ENCODE measurements at regions not wholly inside any gene's neighbourhood (a gene's known extent, or its start where the extent isn't known, plus 50 kb on each side); places are given as distances from the start of the nearest gene placed in this dataset.

DNA sequence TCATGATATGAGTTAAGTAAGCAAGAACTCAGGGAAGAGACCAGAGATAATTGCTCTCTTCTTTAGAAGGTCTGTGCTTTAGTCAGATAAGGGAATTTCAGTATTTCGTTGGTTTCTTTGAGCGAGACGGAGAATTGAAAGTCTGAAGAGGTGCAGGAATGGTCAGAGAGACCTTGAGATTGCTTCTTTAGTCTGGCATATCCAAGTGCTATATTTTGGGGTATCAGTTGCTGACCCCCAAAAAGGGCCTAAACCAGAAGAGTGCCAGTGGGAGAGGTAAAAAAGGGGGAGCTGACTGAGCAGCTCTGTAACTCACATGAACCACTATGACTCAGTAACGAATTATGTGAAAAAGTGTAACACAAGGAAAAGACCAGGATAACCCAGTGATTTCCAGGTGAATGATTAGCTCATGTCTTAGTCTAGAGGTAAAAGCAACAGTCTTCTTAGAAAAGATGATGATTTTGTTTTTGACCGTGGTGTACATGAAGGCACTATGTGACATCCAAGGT, 932.9 kb downstream of the TDRD15 start:
- Histone ChIP-seq H3K4me3 (ENCODE audit: low read length) (no peak overlapping the region), H3K79me2 (ENCODE audit: control insufficient read depth, low read length) (no peaks in the 10 kb centered on the region), H3K27me3 (ENCODE audit: control insufficient read depth, low read length) (no peaks in the 10 kb centered on the region), H3K36me3 (ENCODE audit: control insufficient read depth, low read length) (no peaks in the 10 kb centered on the region), H3K27ac (ENCODE audit: low read depth, low read length) (no peak overlapping the region), H4K20me1 (ENCODE audit: control insufficient read depth, insufficient read depth, low read depth, low read length) (no peaks in the 10 kb centered on the region), H3K9me2 (replicated peaks; ENCODE audit: control insufficient read depth, low read length) (no peaks in the 10 kb centered on the region), H3K4me1 (ENCODE audit: control insufficient read depth, low read length) (no peaks in the 10 kb centered on the region), H3K4me2 (ENCODE audit: low read length) (no peak overlapping the region), H3F3A (ENCODE audit: control insufficient read depth, insufficient read depth) (no peaks in the 10 kb centered on the region), H3K9me3 (ENCODE audit: control insufficient read depth, insufficient read depth, low read length) (no peaks in the 10 kb centered on the region)
- TF ChIP-seq, protein P1, sequence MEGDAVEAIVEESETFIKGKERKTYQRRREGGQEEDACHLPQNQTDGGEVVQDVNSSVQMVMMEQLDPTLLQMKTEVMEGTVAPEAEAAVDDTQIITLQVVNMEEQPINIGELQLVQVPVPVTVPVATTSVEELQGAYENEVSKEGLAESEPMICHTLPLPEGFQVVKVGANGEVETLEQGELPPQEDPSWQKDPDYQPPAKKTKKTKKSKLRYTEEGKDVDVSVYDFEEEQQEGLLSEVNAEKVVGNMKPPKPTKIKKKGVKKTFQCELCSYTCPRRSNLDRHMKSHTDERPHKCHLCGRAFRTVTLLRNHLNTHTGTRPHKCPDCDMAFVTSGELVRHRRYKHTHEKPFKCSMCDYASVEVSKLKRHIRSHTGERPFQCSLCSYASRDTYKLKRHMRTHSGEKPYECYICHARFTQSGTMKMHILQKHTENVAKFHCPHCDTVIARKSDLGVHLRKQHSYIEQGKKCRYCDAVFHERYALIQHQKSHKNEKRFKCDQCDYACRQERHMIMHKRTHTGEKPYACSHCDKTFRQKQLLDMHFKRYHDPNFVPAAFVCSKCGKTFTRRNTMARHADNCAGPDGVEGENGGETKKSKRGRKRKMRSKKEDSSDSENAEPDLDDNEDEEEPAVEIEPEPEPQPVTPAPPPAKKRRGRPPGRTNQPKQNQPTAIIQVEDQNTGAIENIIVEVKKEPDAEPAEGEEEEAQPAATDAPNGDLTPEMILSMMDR (IDR thresholded peaks at IDR 0.05; ENCODE audit: low read depth, low read length, poor library complexity, severe bottlenecking), result no peak

DNA sequence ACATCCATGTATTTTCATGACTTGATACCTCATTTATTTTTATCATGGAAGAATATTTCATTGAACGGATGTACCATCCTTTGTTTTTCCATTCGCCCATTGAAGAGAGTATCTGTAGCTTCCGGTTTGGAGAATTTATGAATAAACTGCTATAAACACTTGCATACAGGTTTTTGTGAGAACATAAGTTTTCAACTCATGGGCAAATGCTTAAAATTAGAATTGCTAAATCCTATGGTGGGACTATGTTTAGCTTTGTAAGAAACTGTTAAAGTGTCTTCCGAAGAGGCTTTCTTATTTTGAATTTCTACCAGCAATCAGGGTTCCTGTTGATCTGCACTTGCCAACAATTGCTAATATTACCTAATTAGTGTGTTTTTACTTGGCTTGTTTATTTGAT, 938.9 kb downstream of the TDRD15 start:
- no peaks in the 10 kb centered on the region for H3K9me2 ChIP-seq (replicated peaks; ENCODE audit: control insufficient read depth, low read length)
- no peaks in the 10 kb centered on the region for H3K36me3 ChIP-seq (ENCODE audit: control insufficient read depth, low read length)
- H3K4me3 ChIP-seq (ENCODE audit: low read length), result no peak overlapping the region
- H3K9me3 ChIP-seq (ENCODE audit: control insufficient read depth, insufficient read depth, low read length), result no peaks in the 10 kb centered on the region
- no peaks in the 10 kb centered on the region for H3F3A ChIP-seq (ENCODE audit: control insufficient read depth, insufficient read depth)
- no peak overlapping the region for H3K4me2 ChIP-seq (ENCODE audit: low read length)
- TF ChIP-seq, protein P1 (IDR thresholded peaks at IDR 0.05; ENCODE audit: low read depth, low read length, poor library complexity, severe bottlenecking), result no peak
- TF ChIP-seq EZH2phosphoT487 (IDR thresholded peaks at IDR 0.05; ENCODE audit: borderline replicate concordance, low read length), result no peak
- H3K79me2 ChIP-seq (ENCODE audit: control insufficient read depth, low read length), result no peaks in the 10 kb centered on the region
- no peaks in the 10 kb centered on the region for H3K27me3 ChIP-seq (ENCODE audit: control insufficient read depth, low read length)
- no peaks in the 10 kb centered on the region for H3K4me1 ChIP-seq (ENCODE audit: control insufficient read depth, low read length)
- no peaks in the 10 kb centered on the region for H4K20me1 ChIP-seq (ENCODE audit: control insufficient read depth, insufficient read depth, low read depth, low read length)
- H3K27ac ChIP-seq (ENCODE audit: low read depth, low read length), result no peak overlapping the region

DNA sequence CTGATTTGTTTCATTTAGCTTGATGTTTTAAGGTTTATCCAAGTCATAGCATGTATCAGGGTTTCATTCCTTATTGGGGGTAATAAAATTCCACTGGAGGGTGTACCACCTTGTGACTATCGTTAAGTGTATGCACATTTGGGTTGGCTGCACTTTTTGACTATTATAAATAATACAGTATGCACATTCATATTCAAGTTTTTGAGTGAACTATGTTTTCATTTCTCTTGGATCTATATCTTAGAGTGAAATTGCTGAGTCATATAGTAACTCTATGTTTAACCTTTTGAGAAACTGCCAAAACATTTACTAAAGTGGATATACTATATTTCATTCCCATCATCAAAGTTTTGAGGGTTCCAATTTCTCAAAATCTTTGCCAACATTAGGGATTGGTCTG, 952.7 kb downstream of the TDRD15 start:
- H3K4me1 ChIP-seq (ENCODE audit: control insufficient read depth, low read length), result no peaks in the 10 kb centered on the region
- no peaks in the 10 kb centered on the region for H3K27me3 ChIP-seq (ENCODE audit: control insufficient read depth, low read length)
- no peaks in the 10 kb centered on the region for H3K36me3 ChIP-seq (ENCODE audit: control insufficient read depth, low read length)
- H3K4me3 ChIP-seq (ENCODE audit: low read length), result no peak overlapping the region
- no peaks in the 10 kb centered on the region for H3K9me3 ChIP-seq (ENCODE audit: control insufficient read depth, insufficient read depth, low read length)
- H3K79me2 ChIP-seq (ENCODE audit: control insufficient read depth, low read length), result no peaks in the 10 kb centered on the region
- no peak overlapping the region for H3K27ac ChIP-seq (ENCODE audit: low read depth, low read length)
- no peaks in the 10 kb centered on the region for H3F3A ChIP-seq (ENCODE audit: control insufficient read depth, insufficient read depth)
- H3K4me2 ChIP-seq (ENCODE audit: low read length), result no peak overlapping the region
- no peaks in the 10 kb centered on the region for H4K20me1 ChIP-seq (ENCODE audit: control insufficient read depth, insufficient read depth, low read depth, low read length)
- no peak for TF ChIP-seq EZH2phosphoT487 (IDR thresholded peaks at IDR 0.05; ENCODE audit: borderline replicate concordance, low read length)
- TF ChIP-seq, protein P1 (IDR thresholded peaks at IDR 0.05; ENCODE audit: low read depth, low read length, poor library complexity, severe bottlenecking), result no peak
- H3K9me2 ChIP-seq (replicated peaks; ENCODE audit: control insufficient read depth, low read length), result no peaks in the 10 kb centered on the region

DNA sequence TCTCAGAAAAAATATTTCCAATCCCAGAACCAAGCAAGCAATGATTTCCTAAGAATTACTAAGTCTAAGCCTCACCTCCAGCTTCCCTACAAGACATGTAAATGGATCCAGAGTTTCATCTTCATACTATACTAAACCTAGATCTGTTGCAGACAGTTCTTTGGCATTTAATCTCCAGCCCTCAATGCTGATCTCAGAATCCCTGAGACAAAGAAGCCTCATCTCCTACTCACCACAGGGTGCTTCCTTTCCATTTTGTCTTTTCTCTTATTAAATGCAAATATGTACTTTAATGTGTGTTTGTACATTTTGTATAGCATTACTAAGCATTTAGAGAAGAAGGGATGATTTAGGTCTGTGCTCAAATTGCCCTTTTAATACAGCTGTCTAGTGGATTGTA, 954.9 kb downstream of the TDRD15 start:
- no peaks in the 10 kb centered on the region for H3K36me3 ChIP-seq (ENCODE audit: control insufficient read depth, low read length)
- H3F3A ChIP-seq (ENCODE audit: control insufficient read depth, insufficient read depth), result no peaks in the 10 kb centered on the region
- no peaks in the 10 kb centered on the region for H3K9me3 ChIP-seq (ENCODE audit: control insufficient read depth, insufficient read depth, low read length)
- no peaks in the 10 kb centered on the region for H3K9me2 ChIP-seq (replicated peaks; ENCODE audit: control insufficient read depth, low read length)
- H3K27me3 ChIP-seq (ENCODE audit: control insufficient read depth, low read length), result no peaks in the 10 kb centered on the region
- TF ChIP-seq EZH2phosphoT487 (IDR thresholded peaks at IDR 0.05; ENCODE audit: borderline replicate concordance, low read length), result no peak
- TF ChIP-seq, protein P1 (IDR thresholded peaks at IDR 0.05; ENCODE audit: low read depth, low read length, poor library complexity, severe bottlenecking), result no peak
- no peaks in the 10 kb centered on the region for H3K4me1 ChIP-seq (ENCODE audit: control insufficient read depth, low read length)
- no peaks in the 10 kb centered on the region for H3K79me2 ChIP-seq (ENCODE audit: control insufficient read depth, low read length)
- no peaks in the 10 kb centered on the region for H4K20me1 ChIP-seq (ENCODE audit: control insufficient read depth, insufficient read depth, low read depth, low read length)
- H3K4me3 ChIP-seq (ENCODE audit: low read length), result no peak overlapping the region
- no peak overlapping the region for H3K4me2 ChIP-seq (ENCODE audit: low read length)
- H3K27ac ChIP-seq (ENCODE audit: low read depth, low read length), result no peak overlapping the region
